GM19025 (cell line): ENCODE measurements at regions not wholly inside any gene's neighbourhood (a gene's known extent, or its start where the extent isn't known, plus 50 kb on each side); places are given as distances from the start of the nearest gene placed in this dataset.

Source experiments
- ATAC-seq: cut with Tn5 transposase; IDR thresholded peaks from one replicate; pipeline ENCODE4 v1.9.1; 2021; ENCODE audit warnings: mild to moderate bottlenecking, low read depth, moderate library complexity; ENCODE audit not compliant: unreplicated experiment

DNA sequence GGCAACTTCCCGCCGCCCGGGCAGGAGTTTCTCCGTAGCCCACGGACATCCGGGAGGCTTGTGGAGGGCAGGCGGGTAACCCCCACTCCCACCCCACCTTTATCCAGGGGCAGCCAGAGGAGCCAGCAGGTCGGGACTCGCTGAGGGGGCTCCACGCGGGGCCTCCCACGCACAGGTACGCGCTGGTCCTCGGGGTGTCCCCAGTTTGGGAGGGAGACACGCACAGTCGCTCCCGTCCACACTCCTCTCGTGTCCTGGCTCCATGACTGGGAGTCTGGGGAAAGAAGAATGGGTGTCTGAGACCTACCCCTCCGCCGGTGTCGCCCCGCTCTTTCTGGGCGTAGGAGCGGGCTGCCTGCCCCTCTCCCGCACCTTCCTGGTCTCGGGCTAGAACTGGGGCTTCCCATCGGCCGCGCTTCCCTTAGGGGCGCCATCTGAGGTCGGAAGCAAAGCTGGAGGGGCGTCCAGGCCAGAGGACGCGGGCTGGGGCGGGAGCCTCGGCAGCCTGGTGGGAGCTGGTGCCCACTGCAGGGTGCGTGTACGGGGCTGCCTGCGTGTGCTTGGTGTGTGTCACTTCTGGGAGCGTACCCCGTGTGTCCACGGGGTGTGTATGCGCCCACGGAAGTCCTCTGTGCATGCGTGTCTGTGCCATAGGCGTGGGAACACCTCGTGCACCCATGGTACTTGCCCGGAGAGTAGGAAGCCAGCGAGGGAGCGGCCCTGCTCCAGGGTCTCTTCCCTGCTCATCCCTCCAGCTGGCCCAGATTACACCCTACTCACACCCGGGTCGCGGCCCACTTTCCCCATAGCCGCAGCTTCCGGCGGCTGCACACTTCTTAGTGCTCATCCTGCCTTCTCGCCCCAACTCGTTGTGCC is 73.0 kb upstream of the LEP start:
- no peak for ATAC-seq

DNA sequence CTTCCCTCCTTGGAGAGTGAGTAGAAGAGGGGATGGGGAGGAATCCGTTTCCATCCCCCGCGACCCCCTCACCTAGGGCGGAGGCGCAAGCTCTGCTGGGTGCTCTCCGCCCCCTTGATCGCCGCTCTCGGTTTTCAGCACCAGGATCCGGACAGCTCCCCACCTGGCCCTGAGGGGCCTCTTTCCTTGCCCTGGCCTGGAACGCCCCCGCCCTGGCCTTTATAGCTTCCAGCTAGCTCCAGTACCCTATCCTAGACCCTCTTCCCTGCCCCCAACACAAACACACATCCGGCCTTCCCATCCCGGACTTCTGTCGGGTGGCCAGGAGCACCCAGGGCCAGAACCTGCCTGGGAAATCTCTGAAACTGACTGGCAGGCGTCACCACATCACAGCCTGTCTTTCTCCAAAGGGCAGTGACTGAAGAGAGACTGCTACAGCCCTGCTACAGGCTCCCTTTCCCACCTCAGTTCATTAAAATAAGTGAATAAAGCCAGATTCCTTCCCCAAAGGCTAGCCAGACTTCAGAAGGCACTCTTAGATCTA is 72.3 kb upstream of the LEP start:
- ATAC-seq = no peak

DNA sequence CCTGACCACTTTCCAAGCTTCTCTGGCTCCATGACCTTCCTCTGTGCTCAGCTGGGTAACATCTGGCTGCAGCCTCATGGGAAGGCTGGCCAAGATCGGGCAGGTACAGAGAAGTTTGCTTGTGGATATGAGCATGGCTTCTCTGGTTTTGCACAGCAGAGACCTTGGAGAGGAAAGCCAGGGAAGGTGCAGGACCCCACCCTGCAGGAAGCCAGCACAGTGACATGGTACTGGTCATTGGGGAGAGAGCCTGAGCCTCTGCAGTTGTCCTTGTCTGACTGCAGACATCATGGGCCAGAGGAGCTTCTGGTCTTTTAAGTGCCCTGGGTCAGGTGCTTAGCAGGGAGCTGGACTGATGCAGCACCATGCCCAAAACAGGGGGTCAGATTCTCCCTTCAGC is 70.6 kb upstream of the LEP start:
- no peak for ATAC-seq

DNA sequence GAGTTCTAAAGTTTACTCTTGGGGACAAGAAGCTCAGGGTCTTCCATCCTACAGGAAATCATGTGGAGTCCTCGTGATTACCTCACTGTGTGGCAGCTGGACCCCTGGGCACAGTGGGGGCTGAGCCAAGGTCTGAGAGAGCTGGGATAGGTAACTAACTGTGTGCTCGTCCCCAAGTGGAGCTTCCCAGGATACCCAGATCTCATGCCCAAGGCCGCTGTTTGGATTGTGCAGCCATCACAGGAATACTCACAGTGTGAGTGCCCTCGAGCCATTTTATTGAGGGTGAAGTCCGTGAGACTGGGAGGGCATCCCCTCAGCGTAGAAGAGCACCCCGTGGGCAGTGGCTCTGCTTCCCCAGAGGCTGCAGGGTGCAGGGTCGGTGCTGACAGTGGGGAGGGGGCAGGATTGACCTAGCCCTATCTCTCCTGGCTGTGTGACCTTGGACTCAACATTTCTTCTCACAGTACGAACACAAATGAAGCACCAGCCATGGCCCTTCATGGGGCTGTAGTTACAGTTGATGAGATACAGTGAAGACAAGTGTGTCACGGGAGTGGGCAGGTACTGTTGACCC is 69.6 kb upstream of the LEP start:
- no peak for ATAC-seq

DNA sequence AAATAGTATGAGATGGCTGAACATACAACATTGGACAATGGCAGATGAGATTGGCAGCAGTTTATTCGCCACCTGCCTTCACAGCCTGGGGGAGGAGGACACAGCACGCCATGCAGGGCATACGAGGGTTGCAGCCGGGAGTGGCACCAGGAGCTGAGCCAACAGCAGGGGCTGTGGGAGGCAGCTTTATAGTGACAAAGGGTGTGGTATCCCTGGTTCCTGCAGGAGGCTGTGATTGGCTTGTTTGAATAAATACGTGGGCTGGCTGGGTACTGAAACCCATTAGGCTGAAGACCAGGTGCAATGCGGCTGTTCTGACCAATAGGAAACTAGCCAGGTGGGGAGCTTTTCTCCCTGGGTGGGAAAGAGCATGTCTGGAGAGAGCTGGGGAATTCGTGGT is 68.9 kb upstream of the LEP start:
- ATAC-seq = no peak

DNA sequence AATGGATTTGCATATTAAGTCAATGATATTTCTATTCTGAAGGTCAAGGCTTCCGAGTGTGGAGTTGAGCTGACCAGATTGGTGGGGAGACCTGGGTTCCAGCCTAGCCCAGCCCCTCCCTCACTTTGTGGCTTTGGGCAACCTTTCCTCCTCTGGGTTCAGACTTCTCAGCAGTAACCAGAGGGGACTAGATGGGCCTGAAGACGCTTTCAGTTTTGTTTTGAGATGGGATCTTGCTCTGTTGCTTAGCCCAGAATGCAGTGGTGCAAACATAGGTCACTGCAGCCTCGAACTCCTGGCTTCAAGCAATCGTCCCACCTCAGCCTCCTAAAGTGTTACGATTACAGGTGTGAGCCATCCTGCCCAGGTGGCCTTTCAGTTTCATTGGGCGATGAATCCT is 68.1 kb upstream of the LEP start:
- no peak for ATAC-seq

DNA sequence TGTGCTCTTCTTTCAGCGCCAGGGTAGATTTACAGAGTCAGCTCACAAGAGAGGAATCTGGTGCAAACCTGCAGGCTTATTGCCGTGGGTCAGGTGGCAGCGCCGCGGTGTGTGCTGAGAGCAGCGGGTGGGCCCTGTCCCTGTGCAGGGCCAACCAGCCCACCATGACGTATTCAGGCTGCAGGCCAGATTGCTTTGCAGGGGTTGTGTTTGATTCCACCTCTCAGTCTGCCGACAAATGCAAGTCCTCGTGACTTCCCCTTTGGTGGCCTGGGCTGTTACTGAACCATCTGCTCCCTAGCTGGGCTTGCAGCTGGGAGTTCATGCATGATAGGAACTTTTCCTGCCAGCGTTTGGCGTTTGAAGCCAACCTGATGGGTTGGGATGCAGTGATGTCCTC is 66.7 kb upstream of the LEP start:
- no peak for ATAC-seq

DNA sequence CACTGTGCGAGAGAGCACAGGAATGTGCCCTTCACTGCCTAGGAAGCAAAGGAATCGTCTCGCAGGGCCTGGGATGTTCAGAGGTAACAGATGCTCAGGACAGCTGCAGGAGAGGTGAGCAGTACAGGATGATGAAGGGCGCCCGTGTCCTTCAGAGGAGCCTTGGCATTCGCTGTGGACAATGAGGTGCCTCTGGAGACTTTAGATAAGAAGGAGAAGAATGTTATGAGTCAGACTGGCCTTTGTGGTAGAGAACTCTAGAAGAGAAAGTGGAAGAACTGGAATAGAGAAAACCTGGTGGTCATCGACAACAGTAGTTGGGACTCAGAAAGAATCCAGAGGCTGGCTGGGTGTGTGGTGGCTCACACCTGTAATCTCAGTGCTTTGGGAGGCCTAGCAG is 64.4 kb upstream of the LEP start:
- ATAC-seq = no peak

DNA sequence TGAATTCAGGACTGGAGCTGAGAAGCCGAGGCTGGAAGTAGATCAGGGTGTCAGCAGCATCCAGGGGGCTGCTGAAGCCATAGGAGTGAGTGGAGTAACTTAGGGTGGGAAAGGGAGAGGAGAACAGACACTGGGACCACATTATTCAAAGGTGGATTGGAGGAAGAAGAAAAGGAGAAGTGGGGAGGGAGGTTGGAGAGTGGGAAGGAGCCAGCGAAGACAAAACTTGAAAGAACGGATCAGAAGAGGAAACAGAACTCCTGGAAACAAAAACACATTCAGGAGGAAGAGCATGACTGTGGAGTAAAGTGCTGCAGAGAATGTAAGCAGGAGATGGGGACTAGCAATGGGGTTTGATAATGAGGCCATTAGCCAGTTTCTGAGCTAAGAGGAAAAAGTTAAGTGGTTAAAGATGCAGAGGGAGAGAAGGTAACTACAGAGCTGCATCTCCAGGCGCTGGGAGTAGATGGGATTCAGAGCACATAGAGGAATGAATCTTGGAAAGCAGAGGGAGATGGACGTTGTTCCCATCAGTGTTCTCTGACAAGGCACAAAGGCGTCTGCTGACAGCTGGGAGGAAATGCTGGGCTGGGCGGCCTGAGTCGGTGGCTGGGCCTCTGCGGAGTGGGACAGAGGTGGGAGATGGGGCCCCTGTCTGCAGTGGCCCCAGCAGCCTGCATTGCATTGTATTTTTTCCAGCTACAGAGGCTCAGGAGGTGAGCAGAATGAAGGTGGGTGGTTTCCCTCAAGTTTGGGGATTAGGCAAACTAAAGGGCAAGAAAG is 63.1 kb upstream of the LEP start:
- ATAC-seq = no peak

DNA sequence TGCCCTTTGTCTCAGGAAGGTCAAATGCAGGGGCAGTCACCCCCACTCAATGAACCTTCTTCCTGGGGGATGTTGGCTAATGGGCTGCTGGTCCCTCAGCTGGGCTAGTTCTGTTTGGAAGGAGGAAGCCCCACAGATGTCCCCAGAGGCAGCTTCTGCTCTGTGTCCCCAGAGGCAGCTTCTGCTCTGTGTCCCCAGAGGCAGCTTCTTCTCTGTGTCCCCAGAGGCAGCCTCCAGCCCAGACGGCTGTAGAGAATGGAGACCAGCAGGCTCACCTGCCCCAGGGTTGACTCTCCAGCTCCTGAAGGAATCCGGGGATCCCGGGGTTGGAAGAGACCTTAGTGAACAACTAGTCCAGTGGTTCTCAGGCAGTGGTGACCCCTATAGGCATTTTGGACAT is 62.5 kb upstream of the LEP start:
- ATAC-seq = peak; percentile 76

DNA sequence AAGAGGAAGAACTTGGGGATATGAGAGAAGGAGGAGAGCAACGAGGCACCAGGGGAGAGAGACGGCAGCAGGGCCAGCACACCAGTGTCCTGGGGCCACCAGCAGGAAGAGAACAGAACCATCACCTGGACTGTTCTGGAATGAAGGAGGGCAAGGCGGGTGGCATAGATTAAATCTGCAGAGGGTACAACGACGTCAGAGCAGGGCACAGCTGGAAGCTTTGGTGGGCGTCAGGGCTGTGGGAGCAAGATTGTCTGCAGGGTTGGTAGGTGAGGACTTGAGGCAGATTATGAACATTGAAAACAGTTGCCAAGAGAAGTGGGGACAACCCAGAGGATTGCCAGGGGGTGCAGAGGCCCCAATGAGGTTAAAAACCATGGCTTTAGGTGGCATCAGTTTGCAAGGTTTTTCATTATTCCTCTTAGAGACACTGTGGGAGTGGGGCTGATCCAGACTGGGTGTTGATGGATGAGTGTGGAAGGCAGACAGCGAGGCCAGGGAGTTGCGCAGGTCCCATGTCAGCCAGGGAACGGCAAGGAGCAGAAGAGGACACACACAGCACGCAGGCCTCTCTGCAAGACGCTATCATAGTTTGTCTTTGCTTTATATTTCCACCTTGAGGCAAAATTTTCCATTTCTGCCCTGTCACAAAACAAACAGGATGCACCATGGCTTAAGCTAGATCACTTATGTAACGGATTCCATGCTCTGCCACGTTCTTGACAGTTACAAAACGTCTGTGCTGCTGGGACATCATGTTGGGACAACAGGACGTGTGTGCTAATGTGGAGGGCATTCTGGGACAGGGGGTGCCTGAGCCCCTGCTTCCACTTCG is 52.5 kb upstream of the LEP start:
- ATAC-seq = no peak

DNA sequence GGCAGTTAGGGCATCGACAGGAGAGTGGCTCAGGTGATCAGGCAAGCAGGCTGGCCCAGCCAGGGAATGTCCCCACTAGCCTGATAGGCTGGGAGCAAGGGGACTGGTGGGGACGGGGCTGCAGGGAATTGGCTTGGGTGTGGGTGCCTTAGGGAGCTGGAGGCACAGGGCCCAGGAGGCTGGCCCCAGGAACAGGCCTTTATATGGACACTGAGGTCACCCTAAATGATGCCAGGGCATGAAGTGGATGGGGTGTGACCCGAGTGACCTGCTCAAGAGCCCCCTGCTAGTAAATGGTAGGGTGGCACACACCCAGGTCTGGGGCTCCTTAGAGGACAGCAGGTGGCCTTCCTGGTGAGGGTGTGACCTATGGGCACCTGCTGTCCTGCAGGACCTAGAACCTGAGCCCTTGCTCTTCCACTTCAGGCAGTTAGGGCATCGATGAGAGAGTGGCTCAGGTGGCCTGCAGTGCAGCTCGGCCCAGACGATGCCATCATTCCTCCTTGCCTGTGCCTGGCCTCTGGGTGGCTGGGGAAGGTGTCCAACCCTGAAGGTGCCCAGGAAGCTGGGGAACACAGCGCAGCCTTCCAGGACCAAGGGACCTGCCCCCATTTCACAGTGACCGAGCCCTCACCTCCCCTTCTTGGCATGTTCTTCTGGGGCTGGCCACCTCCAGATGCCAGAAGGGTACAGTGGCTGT is 51.7 kb upstream of the LEP start:
- no peak for ATAC-seq

DNA sequence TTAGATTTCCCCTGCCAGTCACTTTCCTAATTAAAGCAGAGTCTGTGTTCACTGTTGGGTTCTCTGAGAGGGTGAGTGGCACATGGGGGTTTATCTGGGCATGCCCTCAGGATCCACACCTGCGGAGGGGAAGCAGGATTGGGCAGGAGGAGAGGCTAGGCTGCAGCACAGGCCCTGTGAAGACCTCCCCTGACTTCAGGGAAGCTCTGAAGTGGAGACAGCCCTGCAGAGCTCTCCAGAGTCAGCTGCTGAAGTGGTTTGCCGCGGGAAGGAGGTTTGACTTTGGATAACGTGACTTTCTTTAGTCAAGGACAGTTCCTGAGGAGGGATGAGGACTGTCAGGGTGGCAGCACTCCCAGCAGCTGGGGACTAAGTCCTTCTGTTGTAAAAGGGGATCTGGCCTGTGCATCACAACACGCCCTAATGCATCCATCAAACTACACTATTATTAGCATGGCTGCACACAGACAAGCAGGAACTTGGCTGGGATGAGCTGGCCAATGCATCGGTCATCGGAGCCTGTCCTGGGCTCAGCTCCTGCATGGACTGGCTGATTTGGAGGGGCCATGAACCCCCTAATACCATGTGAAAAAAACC is 50.9 kb upstream of the LEP start:
- ATAC-seq = no peak

DNA sequence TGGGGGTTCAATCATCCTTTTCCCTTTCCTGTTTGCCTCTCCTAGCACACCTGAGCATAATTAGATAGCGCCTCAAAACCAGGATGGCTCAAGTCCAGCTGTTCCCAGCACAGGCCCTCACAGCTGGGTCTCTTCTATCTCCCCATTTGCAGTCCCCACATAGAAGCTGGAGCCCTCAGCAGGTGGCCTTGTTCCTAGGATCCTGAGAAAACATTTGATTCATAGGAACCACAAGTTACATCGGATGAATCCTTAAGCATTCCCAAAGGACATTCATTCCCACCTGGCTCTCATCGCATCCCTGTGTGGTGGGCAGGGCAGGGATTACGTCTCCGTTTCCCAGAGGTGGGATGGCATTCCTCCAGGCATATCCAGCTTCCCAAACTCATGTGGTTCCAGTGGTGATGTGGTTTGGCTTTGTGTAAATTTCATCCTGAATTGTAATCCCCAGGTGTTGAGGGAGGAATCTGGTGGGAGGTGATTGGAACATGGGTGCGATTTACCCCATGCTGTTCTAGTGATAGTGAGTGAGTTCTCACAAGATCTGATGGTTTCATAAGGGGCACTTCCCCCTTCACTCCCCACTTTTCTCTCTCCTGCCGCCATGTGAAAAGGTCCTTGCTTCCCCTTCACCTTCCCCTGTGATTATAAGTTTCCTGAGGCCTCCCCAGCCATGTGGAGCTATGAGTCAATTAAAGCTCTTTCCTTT is 49.8 kb upstream of the LEP start:
- no peak for ATAC-seq
